ENCODE measurements at regions not wholly inside any gene's neighbourhood (a gene's known extent, or its start where the extent isn't known, plus 50 kb on each side); places are given as distances from the start of the nearest gene placed in this dataset.

- TF ChIP-seq SMC3 (IDR thresholded peaks at IDR 0.05; ENCODE audit: low read depth, low read length), result no peak
- TF ChIP-seq RFX5 (IDR thresholded peaks at IDR 0.05; ENCODE audit: low read depth, low read length), result no peak
- no peak for TF ChIP-seq USF2 (IDR thresholded peaks at IDR 0.05; ENCODE audit: low read depth, low read length)
- no peak for TF ChIP-seq POLR2A (IDR thresholded peaks at IDR 0.05; ENCODE audit: low read depth, low read length)
- TF ChIP-seq MAFK (IDR thresholded peaks at IDR 0.05; ENCODE audit: low read depth, low read length), result peak; percentile 70
- no peak for TF ChIP-seq CEBPB (IDR thresholded peaks at IDR 0.05; ENCODE audit: low read depth, low read length)
- TF ChIP-seq BHLHE40 (IDR thresholded peaks at IDR 0.05; ENCODE audit: low read depth, low read length), result peak; percentile 80
- TF ChIP-seq, protein P1, sequence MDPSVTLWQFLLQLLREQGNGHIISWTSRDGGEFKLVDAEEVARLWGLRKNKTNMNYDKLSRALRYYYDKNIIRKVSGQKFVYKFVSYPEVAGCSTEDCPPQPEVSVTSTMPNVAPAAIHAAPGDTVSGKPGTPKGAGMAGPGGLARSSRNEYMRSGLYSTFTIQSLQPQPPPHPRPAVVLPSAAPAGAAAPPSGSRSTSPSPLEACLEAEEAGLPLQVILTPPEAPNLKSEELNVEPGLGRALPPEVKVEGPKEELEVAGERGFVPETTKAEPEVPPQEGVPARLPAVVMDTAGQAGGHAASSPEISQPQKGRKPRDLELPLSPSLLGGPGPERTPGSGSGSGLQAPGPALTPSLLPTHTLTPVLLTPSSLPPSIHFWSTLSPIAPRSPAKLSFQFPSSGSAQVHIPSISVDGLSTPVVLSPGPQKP (IDR thresholded peaks at IDR 0.05; ENCODE audit: borderline replicate concordance, low read depth, low read length), result no peak
- TF ChIP-seq CTCF (conservative IDR thresholded peaks at IDR 0.05; ENCODE audit: low read depth, low read length), result no peak
- peak; percentile 59 for TF ChIP-seq FOS (IDR thresholded peaks at IDR 0.05; ENCODE audit: low read depth, low read length)
- peak; percentile 3; the same call in 1 of the 2 replicates for TF ChIP-seq RAD21 (IDR thresholded peaks at IDR 0.05; ENCODE audit: low read length)
- TF ChIP-seq RCOR1 (IDR thresholded peaks at IDR 0.05; ENCODE audit: insufficient replicate concordance, low read length), result no peak
- no peak for TF ChIP-seq CHD1 (IDR thresholded peaks at IDR 0.05; ENCODE audit: low read depth, low read length)
- TF ChIP-seq MAZ (IDR thresholded peaks at IDR 0.05; ENCODE audit: borderline replicate concordance, low read depth, low read length), result no peak
- no peak for TF ChIP-seq MXI1 (IDR thresholded peaks at IDR 0.05; ENCODE audit: borderline replicate concordance, low read depth, low read length)
- TF ChIP-seq NFE2L2 (IDR thresholded peaks at IDR 0.05; ENCODE audit: low read depth, low read length), result peak; percentile 23; the same call in 1 of the 2 replicates
- no peak overlapping the region for H3K27ac ChIP-seq (ENCODE audit: insufficient read depth, low read length)
- no peak overlapping the region for H3K18ac ChIP-seq (ENCODE audit: low read depth, low read length)
- no peak overlapping the region for H3K4ac ChIP-seq (ENCODE audit: low read depth, low read length)
- H4K8ac ChIP-seq (ENCODE audit: low read depth in 2 of 2, low read length in 2 of 2), result no peak overlapping the region
- H3K23ac ChIP-seq (ENCODE audit: low read depth, low read length), result no peak overlapping the region
- ATAC-seq (ENCODE audit: low read depth) (peak; percentile 89), DNase-seq (peak; percentile 94)
- H3K36me3 ChIP-seq (ENCODE audit: control insufficient read depth, insufficient read depth, low read length), result no peaks in the 10 kb centered on the region
- POLR2A ChIA-PET (ENCODE audit: unreplicated experiment), result no interaction called here
- no peak overlapping the region for H4K91ac ChIP-seq (ENCODE audit: insufficient read depth, low read depth, low read length)
- no peak overlapping the region for H3K56ac ChIP-seq (ENCODE audit: extremely low read depth, insufficient read depth, low read length)
- BruUV-seq (replicated peaks), result no TSS peak
- no peak overlapping the region for H3K14ac ChIP-seq (replicated peaks; ENCODE audit: low read depth, low read length)
- H2BK20ac ChIP-seq (ENCODE audit: low read depth, low read length), result no peak overlapping the region
- no peaks in the 10 kb centered on the region for H3K9me1 ChIP-seq (ENCODE audit: insufficient read depth, low read length)
- intact Hi-C loops (cut with micrococcal nuclease) (no loop called here), dilution Hi-C loops (cut with HindIII; ENCODE audit: low sequenced_read_pairs, unreplicated experiment) (no loop called here), in situ Hi-C loops (cut with MboI; ENCODE audit: low sequenced_read_pairs) (no loop called here)
- no peaks in the 10 kb centered on the region for H3K27me3 ChIP-seq (ENCODE audit: control insufficient read depth, insufficient read depth, low read length)
- no peak overlapping the region for H2BK15ac ChIP-seq (ENCODE audit: low read depth, low read length)
- H2BK120ac ChIP-seq (ENCODE audit: low read depth, low read length), result no peak overlapping the region
- WGBS, 2 experiments (ENCODE audit: extremely low coverage in 2 of 2, insufficient read length in 1 of 2), result no CpG with 5 or more reads among the region's 3 CpGs
- H2AK9ac ChIP-seq (replicated peaks; ENCODE audit: low read depth, low read length, poor library complexity), result no peak overlapping the region
- no peak overlapping the region for H3K4me3 ChIP-seq (ENCODE audit: insufficient read depth, low read depth, low read length)
- H3K79me1 ChIP-seq (ENCODE audit: low read depth in 1 of 2, low read length in 2 of 2), result no peaks in the 10 kb centered on the region
- no peak overlapping the region for H3K9ac ChIP-seq (ENCODE audit: low read depth, low read length)
- peak overlapping the region; percentile 66 for H3K4me2 ChIP-seq (ENCODE audit: low read depth, low read length)
- no peaks in the 10 kb centered on the region for H4K20me1 ChIP-seq (ENCODE audit: insufficient read depth, low read length)
- CTCF ChIA-PET, result no interaction called here
- H2AK5ac ChIP-seq (ENCODE audit: low read depth, low read length), result no peak overlapping the region
- no peak overlapping the region for H4K5ac ChIP-seq (ENCODE audit: low read depth, low read length)
- no peaks in the 10 kb centered on the region for H3K9me3 ChIP-seq (ENCODE audit: control insufficient read depth, insufficient read depth, low read length)
- peaks cover 5% of the 10 kb centered on the region; the same call in 1 of the 2 replicates for H3K4me1 ChIP-seq (ENCODE audit: control insufficient read depth, insufficient read depth, low read length)
- H2BK5ac ChIP-seq (ENCODE audit: low read depth, low read length, poor library complexity, severe bottlenecking), result no peak overlapping the region
- no peak overlapping the region for H2AFZ ChIP-seq (replicated peaks; ENCODE audit: low read length, poor library complexity)
Measured at GRCh38 chr1:222974496-222974895, 159.7 kb downstream of the DISP1 start.
